Ovary (tissue), 7 donors: ENCODE measurements at regions not wholly inside any gene's neighbourhood (a gene's known extent, or its start where the extent isn't known, plus 50 kb on each side); places are given as distances from the start of the nearest gene placed in this dataset. TPM values are rescaled to one million over a fixed set of nuclear protein-coding genes. Genes with fewer than 3 reads are reported as not detected.

Experiments used
- DNase-seq, 5 donors: peaks; one replicate each; pipeline ENCODE4 v3.0.0-alpha.2; 2019 to 2020
- H3K27ac ChIP-seq, 2 donors: fragments of 200-600 bp; one replicate each; pipeline versions ENCODE4 v1.5.1 to v1.8.0; 2019 to 2022
- H3K27me3 ChIP-seq: fragments of 200-600 bp; one replicate; pipeline ENCODE4 v1.8.0; 2022
- H3K36me3 ChIP-seq: fragments of 200-600 bp; sonication (generic); one replicate; pipeline ENCODE4 v1.5.1; 2019
- H3K4me1 ChIP-seq: one replicate; pipeline ENCODE4 v1.8.1; 2013; ENCODE audit warnings: mild to moderate bottlenecking, moderate library complexity; ENCODE audit not compliant: insufficient read depth
- H3K4me3 ChIP-seq: fragments of 200-600 bp; sonication (generic); one replicate; pipeline ENCODE4 v1.5.1; 2017
- H3K9me3 ChIP-seq, 2 donors: fragments of 200-600 bp in 1 of 2; sonication (generic) in 1 of 2; one replicate each; pipeline versions ENCODE4 v1.5.1 to v1.8.1; 2013 to 2019; ENCODE audit warnings: mild to moderate bottlenecking in 1 of 2, moderate library complexity in 1 of 2
- CTCF ChIP-seq, 3 donors: fragments of 450-650 bp in 2 of 3; fragments of 200-600 bp in 1 of 3; IDR thresholded peaks; one replicate each; pipeline versions ENCODE4 v1.5.1 to v1.8.0; 2016 to 2022; ENCODE audit warnings: antibody characterized with exemption in 3 of 3, mild to moderate bottlenecking in 1 of 3
- EP300 ChIP-seq: sonication (generic); formaldehyde crosslinking; IDR thresholded peaks from one replicate; pipeline ENCODE4 v1.6.1; 2017; ENCODE audit warnings: antibody characterized with exemption
- POLR2A ChIP-seq: fragments of 450-650 bp; IDR thresholded peaks from one replicate; pipeline ENCODE4 v1.6.1; 2017; ENCODE audit warnings: antibody characterized with exemption, mild to moderate bottlenecking, moderate library complexity
- WGBS, 3 donors: extraction: QIAGEN DNeasy Blood & Tissue Kit in 1 of 3; methylation state at CpG; one replicate each; pipeline versions ENCODE4 v1.1.5 to v1.1.7; 2013 to 2017; 5-methylcytosine and 5-hydroxymethylcytosine counted together
- intact Hi-C, 4 donors: fragments of 100-400 bp; cut with DNase I; formaldehyde crosslinking; loops; one replicate each; pipeline versions ENCODE4 v1.11.0 to v1.15.1; 2022 to 2023
- small RNA-seq: library from RNA; depleted of rRNA; stranded (forward); fragments of <200 nt; gene quantifications from one replicate; pipeline ENCODE3, GENCODE V24; 2016
- donor health status: DM: no; HTN: no; CAD: no; lungs with moderate emphysema.
- donor health status: DM: no; HTN: no; CAD: no.
- donor health status: Bipolar disorder and iron deficiency.
- donor health status: DM: no; HTN: no; CAD: no.
- donor health status: DM: yes; HTN: yes; CAD: no.

GRCh38 chr10:42112331-42113157 is 525.8 kb downstream of the ZNF33B start:
- H3K27me3 ChIP-seq = no peaks in the 10 kb centered on the region
- no peaks in the 10 kb centered on the region for H3K36me3 ChIP-seq
- 69 to 91% (median 73%) methylated on average over 64 of the region's 64 CpGs for WGBS, 3 donors
- peaks cover 0 to 3% of the 10 kb centered on the region in 2 donors for H3K9me3 ChIP-seq
- no peaks in the 10 kb centered on the region for H3K4me1 ChIP-seq
- intact Hi-C loops = no loop called here
- no peak for TF ChIP-seq POLR2A
- no peak for TF ChIP-seq CTCF (IDR thresholded peaks at IDR 0.05)
- no peak for TF ChIP-seq EP300
- DNase-seq = no peak
- no peak overlapping the region for H3K4me3 ChIP-seq
- no peak overlapping the region for H3K27ac ChIP-seq

GRCh38 chr10:42111661-42112330 is 526.6 kb downstream of the ZNF33B start:
- WGBS, 3 donors = 74 to 94% (median 82%) methylated on average over 43 of the region's 43 CpGs
- H3K36me3 ChIP-seq = no peaks in the 10 kb centered on the region
- intact Hi-C loops = no loop called here
- no peak overlapping the region for H3K4me3 ChIP-seq
- TF ChIP-seq POLR2A = no peak
- no peak for TF ChIP-seq EP300
- H3K27ac ChIP-seq = no peak overlapping the region
- H3K4me1 ChIP-seq = no peaks in the 10 kb centered on the region
- H3K27me3 ChIP-seq = no peaks in the 10 kb centered on the region
- DNase-seq = no peak
- H3K9me3 ChIP-seq = peaks cover 0 to 3% of the 10 kb centered on the region in 2 donors

GRCh38 chr10:42111076-42111475 is 527.3 kb downstream of the ZNF33B start:
- peaks cover 0 to 3% of the 10 kb centered on the region in 2 donors for H3K9me3 ChIP-seq
- H3K4me3 ChIP-seq = no peak overlapping the region
- 80 to 92% (median 84%) methylated on average over 33 of the region's 33 CpGs for WGBS, 3 donors
- intact Hi-C loops = no loop called here
- H3K27me3 ChIP-seq = no peaks in the 10 kb centered on the region
- H3K36me3 ChIP-seq = no peaks in the 10 kb centered on the region
- TF ChIP-seq EP300 (no peak), POLR2A (no peak), CTCF (IDR thresholded peaks at IDR 0.05) (no peak)
- no peaks in the 10 kb centered on the region for H3K4me1 ChIP-seq
- no peak overlapping the region for H3K27ac ChIP-seq
- DNase-seq = no peak

Small RNAs in the stretch of these regions (small RNA-seq; reads per million reads assigned to genes)
- gene KSR1P1 = not detected
